ENCODE measurements at regions not wholly inside any gene's neighbourhood (a gene's known extent, or its start where the extent isn't known, plus 50 kb on each side); places are given as distances from the start of the nearest gene placed in this dataset.

GRCh38 chr4:127449449-127449848, 183.3 kb upstream of the INTU start:
- TF ChIP-seq, protein P1, sequence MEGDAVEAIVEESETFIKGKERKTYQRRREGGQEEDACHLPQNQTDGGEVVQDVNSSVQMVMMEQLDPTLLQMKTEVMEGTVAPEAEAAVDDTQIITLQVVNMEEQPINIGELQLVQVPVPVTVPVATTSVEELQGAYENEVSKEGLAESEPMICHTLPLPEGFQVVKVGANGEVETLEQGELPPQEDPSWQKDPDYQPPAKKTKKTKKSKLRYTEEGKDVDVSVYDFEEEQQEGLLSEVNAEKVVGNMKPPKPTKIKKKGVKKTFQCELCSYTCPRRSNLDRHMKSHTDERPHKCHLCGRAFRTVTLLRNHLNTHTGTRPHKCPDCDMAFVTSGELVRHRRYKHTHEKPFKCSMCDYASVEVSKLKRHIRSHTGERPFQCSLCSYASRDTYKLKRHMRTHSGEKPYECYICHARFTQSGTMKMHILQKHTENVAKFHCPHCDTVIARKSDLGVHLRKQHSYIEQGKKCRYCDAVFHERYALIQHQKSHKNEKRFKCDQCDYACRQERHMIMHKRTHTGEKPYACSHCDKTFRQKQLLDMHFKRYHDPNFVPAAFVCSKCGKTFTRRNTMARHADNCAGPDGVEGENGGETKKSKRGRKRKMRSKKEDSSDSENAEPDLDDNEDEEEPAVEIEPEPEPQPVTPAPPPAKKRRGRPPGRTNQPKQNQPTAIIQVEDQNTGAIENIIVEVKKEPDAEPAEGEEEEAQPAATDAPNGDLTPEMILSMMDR (IDR thresholded peaks at IDR 0.05), result no peak

- TF ChIP-seq, protein P1 (IDR thresholded peaks at IDR 0.05), result no peak
Observed at GRCh38 chr4:127450276-127450675, 182.5 kb upstream of the INTU start.

DNA sequence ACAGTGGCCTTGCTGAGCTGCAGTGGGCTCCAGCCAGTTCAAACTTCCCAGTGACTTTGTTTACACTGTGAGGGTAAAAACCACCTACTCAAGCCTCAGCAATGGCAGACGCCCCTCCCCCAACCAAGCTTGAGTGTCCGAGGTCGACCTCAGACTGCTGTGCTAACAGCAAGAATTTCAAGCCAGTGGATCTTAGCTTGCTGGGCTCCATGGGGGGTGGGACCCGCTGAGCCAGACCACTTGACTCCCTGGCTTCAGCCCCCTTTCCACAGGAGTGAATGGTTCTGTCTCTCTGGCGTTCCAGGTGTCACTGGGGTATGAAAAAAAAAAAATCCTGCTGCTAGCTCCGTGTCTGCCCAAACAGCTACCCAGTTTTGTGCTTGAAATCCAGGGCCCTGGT, 168.9 kb upstream of the INTU start:
- TF ChIP-seq, protein P1 (IDR thresholded peaks at IDR 0.05), result no peak

DNA sequence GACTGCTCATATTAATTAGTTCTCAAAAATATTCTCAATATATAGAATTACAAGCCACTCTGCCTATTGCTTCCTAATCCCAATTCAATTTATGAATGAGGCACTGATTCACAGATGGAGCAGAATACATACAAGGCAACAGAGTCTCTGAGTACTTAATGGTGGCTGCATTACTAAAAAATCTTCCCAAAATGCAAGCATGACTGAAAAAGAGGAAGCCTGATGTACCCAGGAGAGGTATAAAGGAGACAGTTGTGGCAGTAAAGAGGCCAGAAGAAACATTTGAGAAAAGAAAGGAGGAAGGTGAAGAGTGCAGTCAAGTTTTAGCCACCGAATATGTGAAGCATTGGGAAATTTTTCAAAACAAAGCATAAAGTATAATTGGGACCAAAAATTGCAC, 163.2 kb upstream of the INTU start:
- TF ChIP-seq, protein P1 (IDR thresholded peaks at IDR 0.05), result no peak

GRCh38 chr4:127469959-127470809, 162.6 kb upstream of the INTU start:
- TF ChIP-seq, protein P1 (IDR thresholded peaks at IDR 0.05), result no peak

GRCh38 chr4:127479031-127479622, 153.6 kb upstream of the INTU start:
- TF ChIP-seq, protein P1 (IDR thresholded peaks at IDR 0.05), result peak; percentile 59

- TF ChIP-seq, protein P1 (IDR thresholded peaks at IDR 0.05), result no peak
Observed at GRCh38 chr4:127482049-127482448, 150.7 kb upstream of the INTU start.
